Lung (tissue), 11 donors: ENCODE measurements at regions not wholly inside any gene's neighbourhood (a gene's known extent, or its start where the extent isn't known, plus 50 kb on each side); places are given as distances from the start of the nearest gene placed in this dataset.

Experiments used
- ATAC-seq: fragments of 200-7000 bp; cut with Tn5 transposase; one replicate; pipeline ENCODE4 v1.9.1; 2020; ENCODE audit warnings: moderate number of reproducible peaks; ENCODE audit not compliant: insufficient read depth, low FRiP score
- DNase-seq, 3 donors: peaks; one replicate each; pipeline ENCODE4 v3.0.0-alpha.2; 2013 to 2017
- H3K27ac ChIP-seq, 2 donors: one replicate each; pipeline ENCODE4 v1.5.1; 2013; ENCODE audit warnings: mild to moderate bottlenecking in 2 of 2, moderate library complexity in 2 of 2, control low read depth in 1 of 2, inconsistent platforms in 1 of 2, low read depth in 1 of 2, low read length in 1 of 2
- H3K27me3 ChIP-seq, 3 donors: one replicate each; pipeline ENCODE4 v1.5.1; 2013; ENCODE audit warnings: low read length in 2 of 3; ENCODE audit not compliant: control insufficient read depth in 3 of 3, insufficient read depth in 3 of 3
- H3K36me3 ChIP-seq, 4 donors: one replicate each; pipeline ENCODE4 v1.5.1; 2013; ENCODE audit warnings: low read length in 4 of 4, mild to moderate bottlenecking in 1 of 4, moderate library complexity in 1 of 4; ENCODE audit not compliant: control insufficient read depth in 4 of 4, insufficient read depth in 4 of 4
- H3K4me1 ChIP-seq, 5 donors: one replicate each; pipeline ENCODE4 v1.5.1; 2013; ENCODE audit warnings: low read length in 5 of 5, mild to moderate bottlenecking in 2 of 5, moderate library complexity in 1 of 5; ENCODE audit not compliant: control insufficient read depth in 5 of 5, insufficient read depth in 5 of 5
- H3K4me3 ChIP-seq: one replicate; pipeline ENCODE4 v1.5.1; 2013; ENCODE audit warnings: mild to moderate bottlenecking, control low read depth, moderate library complexity
- H3K9ac ChIP-seq, 2 donors: one replicate each; pipeline ENCODE4 v1.5.1; 2013; ENCODE audit warnings: low read length in 2 of 2, control low read depth in 1 of 2; ENCODE audit not compliant: insufficient read depth in 1 of 2
- H3K9me3 ChIP-seq, 4 donors: one replicate each; pipeline ENCODE4 v1.5.1; 2013; ENCODE audit warnings: low read length in 3 of 4, mild to moderate bottlenecking in 1 of 4, moderate library complexity in 1 of 4; ENCODE audit not compliant: control insufficient read depth in 4 of 4, insufficient read depth in 3 of 4
- CTCF ChIP-seq: IDR thresholded peaks from 2 replicates; pipeline ENCODE4 v1.5.1; 2012; ENCODE audit warnings: mild to moderate bottlenecking; ENCODE audit errors: control extremely low read depth, extremely low read depth
- WGBS, 2 donors: extraction: QIAGEN DNeasy Blood & Tissue Kit; methylation state at CpG; one replicate each; pipeline ENCODE4 v1.1.7; 2013; 5-methylcytosine and 5-hydroxymethylcytosine counted together
- donor health status: control.
- donor health status: control.
- donor health status: Bipolar disorder and iron deficiency.
- donor health status: healthy.
- donor health status: DM: yes; HTN: yes; CAD: no.

GRCh38 chr7:46448478-46448877 is 527.4 kb upstream of the IGFBP3 start:
- Histone ChIP-seq H3K4me3 (peak overlapping the region; percentile 28), H3K36me3 (no peaks in the 10 kb centered on the region), H3K4me1 (no peaks in the 10 kb centered on the region), H3K27me3 (no peaks in the 10 kb centered on the region), H3K9me3 (peaks cover 0 to 2% (median 0%) of the 10 kb centered on the region in 4 donors), H3K27ac (no peak overlapping the region), H3K9ac (no peak overlapping the region)
- no peak for ATAC-seq
- no peak for TF ChIP-seq CTCF
- WGBS, 2 donors, result 85 to 95% methylated on average over 5 of the region's 5 CpGs
- no peak for DNase-seq

GRCh38 chr7:46446151-46446550 is 525.1 kb upstream of the IGFBP3 start:
- DNase-seq (no peak), ATAC-seq (no peak)
- no peak for TF ChIP-seq CTCF
- Histone ChIP-seq H3K4me3 (no peak overlapping the region), H3K4me1 (no peaks in the 10 kb centered on the region), H3K9me3 (peaks cover 0 to 2% (median 0%) of the 10 kb centered on the region in 4 donors), H3K27me3 (no peaks in the 10 kb centered on the region), H3K36me3 (no peaks in the 10 kb centered on the region), H3K27ac (no peak overlapping the region), H3K9ac (no peak overlapping the region)
- 74 to 89% methylated on average over 1 of the region's 1 CpG for WGBS, 2 donors

GRCh38 chr7:46444256-46444655 is 523.2 kb upstream of the IGFBP3 start:
- no peaks in the 10 kb centered on the region for H3K36me3 ChIP-seq
- 80 to 83% methylated on average over 3 of the region's 3 CpGs for WGBS, 2 donors
- no peak for DNase-seq
- H3K9me3 ChIP-seq, result peaks cover 0 to 2% (median 0%) of the 10 kb centered on the region in 4 donors
- no peak for TF ChIP-seq CTCF
- H3K27ac ChIP-seq, result no peak overlapping the region
- no peak overlapping the region for H3K9ac ChIP-seq
- no peak for ATAC-seq
- H3K27me3 ChIP-seq, result no peaks in the 10 kb centered on the region
- no peaks in the 10 kb centered on the region for H3K4me1 ChIP-seq
- H3K4me3 ChIP-seq, result no peak overlapping the region

GRCh38 chr7:46440186-46440585 is 519.1 kb upstream of the IGFBP3 start:
- Histone ChIP-seq H3K4me1 (no peaks in the 10 kb centered on the region), H3K4me3 (no peak overlapping the region), H3K27ac (no peak overlapping the region), H3K36me3 (no peaks in the 10 kb centered on the region), H3K27me3 (no peaks in the 10 kb centered on the region), H3K9me3 (peaks cover 0 to 4% (median 0%) of the 10 kb centered on the region in 4 donors), H3K9ac (no peak overlapping the region)
- ATAC-seq (no peak), DNase-seq (no peak)
- WGBS, 2 donors, result 68 to 79% methylated on average over 6 of the region's 6 CpGs
- no peak for TF ChIP-seq CTCF
